GM23338 (cell line): ENCODE measurements at regions not wholly inside any gene's neighbourhood (a gene's known extent, or its start where the extent isn't known, plus 50 kb on each side); places are given as distances from the start of the nearest gene placed in this dataset.

Experiments
- CREB1 ChIP-seq: fragments of 250-450 bp; sonication (Bioruptor Pico); IDR thresholded peaks from 2 replicates; pipeline ENCODE4 v1.5.0; 2020; ENCODE audit warnings: low read depth, mild to moderate bottlenecking, moderate library complexity
- EZH2 ChIP-seq: fragments of 200-600 bp; sonication (generic); IDR thresholded peaks from one replicate; pipeline ENCODE4 v1.8.0; 2017; ENCODE audit warnings: antibody characterized with exemption, mild to moderate bottlenecking, low read depth; ENCODE audit not compliant: unreplicated experiment
- EZH2phosphoT487 ChIP-seq: fragments of 200-600 bp; sonication (generic); IDR thresholded peaks from one replicate; pipeline ENCODE4 v1.8.1; 2018; ENCODE audit warnings: antibody characterized with exemption; ENCODE audit not compliant: unreplicated experiment
- JUNB ChIP-seq: IDR thresholded peaks from one replicate; pipeline ENCODE4 v1.6.1; 2016; ENCODE audit warnings: antibody characterized with exemption; ENCODE audit not compliant: unreplicated experiment
- NANOG ChIP-seq: IDR thresholded peaks from 2 replicates; pipeline ENCODE4 v1.6.1; 2016; ENCODE audit warnings: antibody characterized with exemption, borderline replicate concordance
- POLR2AphosphoS5 ChIP-seq: IDR thresholded peaks from 2 replicates; pipeline ENCODE4 v1.6.1; 2016; ENCODE audit warnings: antibody characterized with exemption, low read depth
- STAT1 ChIP-seq: IDR thresholded peaks from one replicate; pipeline ENCODE4 v1.6.1; 2016; ENCODE audit warnings: antibody characterized with exemption; ENCODE audit not compliant: unreplicated experiment
- TF ChIP-seq, protein P1 (sequence below), 2 experiments: fragments of 200-600 bp in 1 of 2; sonication (generic) in 1 of 2; conservative IDR thresholded peaks; 2 replicates each; pipeline versions ENCODE4 v1.5.1 to v1.6.1; 2016 to 2017; ENCODE audit warnings: antibody characterized with exemption in 2 of 2, low read depth in 2 of 2, mild to moderate bottlenecking in 2 of 2, moderate library complexity in 1 of 2
- TF ChIP-seq, protein P2 (sequence below): IDR thresholded peaks from 2 replicates; pipeline ENCODE4 v1.6.1; 2016; ENCODE audit warnings: antibody characterized with exemption
- TF ChIP-seq, protein P3 (sequence below): IDR thresholded peaks from one replicate; pipeline ENCODE4 v1.6.1; 2018; ENCODE audit warnings: antibody characterized with exemption; ENCODE audit not compliant: unreplicated experiment
- TF ChIP-seq, protein P4 (sequence below): fragments of 250-450 bp; sonication (Bioruptor Pico); IDR thresholded peaks from 2 replicates; pipeline ENCODE4 v1.5.0; 2020; ENCODE audit warnings: mild to moderate bottlenecking, moderate library complexity

DNA sequence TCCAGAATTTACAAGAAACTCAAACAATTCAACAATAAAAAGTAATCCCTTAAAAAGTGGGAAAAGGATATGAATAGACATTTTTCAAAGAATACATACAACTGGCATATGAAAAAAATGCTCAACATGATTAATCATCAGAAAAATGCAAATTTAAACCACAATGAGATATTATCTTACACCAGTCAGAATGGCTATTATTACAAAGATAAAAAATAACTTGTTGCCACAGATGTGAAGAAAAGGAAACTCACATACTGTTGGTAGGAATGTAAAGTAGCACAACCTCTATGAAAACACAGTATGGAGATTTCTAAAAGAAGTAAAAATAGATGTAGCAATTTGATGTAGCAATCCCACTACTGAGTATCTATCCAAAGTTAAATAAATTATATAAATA lies 65.1 kb upstream of the DIAPH2 start:
- TF ChIP-seq, protein P1, sequence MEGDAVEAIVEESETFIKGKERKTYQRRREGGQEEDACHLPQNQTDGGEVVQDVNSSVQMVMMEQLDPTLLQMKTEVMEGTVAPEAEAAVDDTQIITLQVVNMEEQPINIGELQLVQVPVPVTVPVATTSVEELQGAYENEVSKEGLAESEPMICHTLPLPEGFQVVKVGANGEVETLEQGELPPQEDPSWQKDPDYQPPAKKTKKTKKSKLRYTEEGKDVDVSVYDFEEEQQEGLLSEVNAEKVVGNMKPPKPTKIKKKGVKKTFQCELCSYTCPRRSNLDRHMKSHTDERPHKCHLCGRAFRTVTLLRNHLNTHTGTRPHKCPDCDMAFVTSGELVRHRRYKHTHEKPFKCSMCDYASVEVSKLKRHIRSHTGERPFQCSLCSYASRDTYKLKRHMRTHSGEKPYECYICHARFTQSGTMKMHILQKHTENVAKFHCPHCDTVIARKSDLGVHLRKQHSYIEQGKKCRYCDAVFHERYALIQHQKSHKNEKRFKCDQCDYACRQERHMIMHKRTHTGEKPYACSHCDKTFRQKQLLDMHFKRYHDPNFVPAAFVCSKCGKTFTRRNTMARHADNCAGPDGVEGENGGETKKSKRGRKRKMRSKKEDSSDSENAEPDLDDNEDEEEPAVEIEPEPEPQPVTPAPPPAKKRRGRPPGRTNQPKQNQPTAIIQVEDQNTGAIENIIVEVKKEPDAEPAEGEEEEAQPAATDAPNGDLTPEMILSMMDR (conservative IDR thresholded peaks at IDR 0.05; ENCODE audit: low read depth in 2 of 2): no peak
- TF ChIP-seq JUNB (no peak), EZH2phosphoT487 (no peak), EZH2 (no peak), CREB1 (CRISPR knock-in tag) (no peak), POLR2AphosphoS5 (no peak), STAT1 (no peak), NANOG (no peak)
- TF ChIP-seq, protein P2, sequence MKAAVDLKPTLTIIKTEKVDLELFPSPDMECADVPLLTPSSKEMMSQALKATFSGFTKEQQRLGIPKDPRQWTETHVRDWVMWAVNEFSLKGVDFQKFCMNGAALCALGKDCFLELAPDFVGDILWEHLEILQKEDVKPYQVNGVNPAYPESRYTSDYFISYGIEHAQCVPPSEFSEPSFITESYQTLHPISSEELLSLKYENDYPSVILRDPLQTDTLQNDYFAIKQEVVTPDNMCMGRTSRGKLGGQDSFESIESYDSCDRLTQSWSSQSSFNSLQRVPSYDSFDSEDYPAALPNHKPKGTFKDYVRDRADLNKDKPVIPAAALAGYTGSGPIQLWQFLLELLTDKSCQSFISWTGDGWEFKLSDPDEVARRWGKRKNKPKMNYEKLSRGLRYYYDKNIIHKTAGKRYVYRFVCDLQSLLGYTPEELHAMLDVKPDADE: no peak
- TF ChIP-seq, protein P3, sequence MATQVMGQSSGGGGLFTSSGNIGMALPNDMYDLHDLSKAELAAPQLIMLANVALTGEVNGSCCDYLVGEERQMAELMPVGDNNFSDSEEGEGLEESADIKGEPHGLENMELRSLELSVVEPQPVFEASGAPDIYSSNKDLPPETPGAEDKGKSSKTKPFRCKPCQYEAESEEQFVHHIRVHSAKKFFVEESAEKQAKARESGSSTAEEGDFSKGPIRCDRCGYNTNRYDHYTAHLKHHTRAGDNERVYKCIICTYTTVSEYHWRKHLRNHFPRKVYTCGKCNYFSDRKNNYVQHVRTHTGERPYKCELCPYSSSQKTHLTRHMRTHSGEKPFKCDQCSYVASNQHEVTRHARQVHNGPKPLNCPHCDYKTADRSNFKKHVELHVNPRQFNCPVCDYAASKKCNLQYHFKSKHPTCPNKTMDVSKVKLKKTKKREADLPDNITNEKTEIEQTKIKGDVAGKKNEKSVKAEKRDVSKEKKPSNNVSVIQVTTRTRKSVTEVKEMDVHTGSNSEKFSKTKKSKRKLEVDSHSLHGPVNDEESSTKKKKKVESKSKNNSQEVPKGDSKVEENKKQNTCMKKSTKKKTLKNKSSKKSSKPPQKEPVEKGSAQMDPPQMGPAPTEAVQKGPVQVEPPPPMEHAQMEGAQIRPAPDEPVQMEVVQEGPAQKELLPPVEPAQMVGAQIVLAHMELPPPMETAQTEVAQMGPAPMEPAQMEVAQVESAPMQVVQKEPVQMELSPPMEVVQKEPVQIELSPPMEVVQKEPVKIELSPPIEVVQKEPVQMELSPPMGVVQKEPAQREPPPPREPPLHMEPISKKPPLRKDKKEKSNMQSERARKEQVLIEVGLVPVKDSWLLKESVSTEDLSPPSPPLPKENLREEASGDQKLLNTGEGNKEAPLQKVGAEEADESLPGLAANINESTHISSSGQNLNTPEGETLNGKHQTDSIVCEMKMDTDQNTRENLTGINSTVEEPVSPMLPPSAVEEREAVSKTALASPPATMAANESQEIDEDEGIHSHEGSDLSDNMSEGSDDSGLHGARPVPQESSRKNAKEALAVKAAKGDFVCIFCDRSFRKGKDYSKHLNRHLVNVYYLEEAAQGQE: no peak
- TF ChIP-seq, protein P4, sequence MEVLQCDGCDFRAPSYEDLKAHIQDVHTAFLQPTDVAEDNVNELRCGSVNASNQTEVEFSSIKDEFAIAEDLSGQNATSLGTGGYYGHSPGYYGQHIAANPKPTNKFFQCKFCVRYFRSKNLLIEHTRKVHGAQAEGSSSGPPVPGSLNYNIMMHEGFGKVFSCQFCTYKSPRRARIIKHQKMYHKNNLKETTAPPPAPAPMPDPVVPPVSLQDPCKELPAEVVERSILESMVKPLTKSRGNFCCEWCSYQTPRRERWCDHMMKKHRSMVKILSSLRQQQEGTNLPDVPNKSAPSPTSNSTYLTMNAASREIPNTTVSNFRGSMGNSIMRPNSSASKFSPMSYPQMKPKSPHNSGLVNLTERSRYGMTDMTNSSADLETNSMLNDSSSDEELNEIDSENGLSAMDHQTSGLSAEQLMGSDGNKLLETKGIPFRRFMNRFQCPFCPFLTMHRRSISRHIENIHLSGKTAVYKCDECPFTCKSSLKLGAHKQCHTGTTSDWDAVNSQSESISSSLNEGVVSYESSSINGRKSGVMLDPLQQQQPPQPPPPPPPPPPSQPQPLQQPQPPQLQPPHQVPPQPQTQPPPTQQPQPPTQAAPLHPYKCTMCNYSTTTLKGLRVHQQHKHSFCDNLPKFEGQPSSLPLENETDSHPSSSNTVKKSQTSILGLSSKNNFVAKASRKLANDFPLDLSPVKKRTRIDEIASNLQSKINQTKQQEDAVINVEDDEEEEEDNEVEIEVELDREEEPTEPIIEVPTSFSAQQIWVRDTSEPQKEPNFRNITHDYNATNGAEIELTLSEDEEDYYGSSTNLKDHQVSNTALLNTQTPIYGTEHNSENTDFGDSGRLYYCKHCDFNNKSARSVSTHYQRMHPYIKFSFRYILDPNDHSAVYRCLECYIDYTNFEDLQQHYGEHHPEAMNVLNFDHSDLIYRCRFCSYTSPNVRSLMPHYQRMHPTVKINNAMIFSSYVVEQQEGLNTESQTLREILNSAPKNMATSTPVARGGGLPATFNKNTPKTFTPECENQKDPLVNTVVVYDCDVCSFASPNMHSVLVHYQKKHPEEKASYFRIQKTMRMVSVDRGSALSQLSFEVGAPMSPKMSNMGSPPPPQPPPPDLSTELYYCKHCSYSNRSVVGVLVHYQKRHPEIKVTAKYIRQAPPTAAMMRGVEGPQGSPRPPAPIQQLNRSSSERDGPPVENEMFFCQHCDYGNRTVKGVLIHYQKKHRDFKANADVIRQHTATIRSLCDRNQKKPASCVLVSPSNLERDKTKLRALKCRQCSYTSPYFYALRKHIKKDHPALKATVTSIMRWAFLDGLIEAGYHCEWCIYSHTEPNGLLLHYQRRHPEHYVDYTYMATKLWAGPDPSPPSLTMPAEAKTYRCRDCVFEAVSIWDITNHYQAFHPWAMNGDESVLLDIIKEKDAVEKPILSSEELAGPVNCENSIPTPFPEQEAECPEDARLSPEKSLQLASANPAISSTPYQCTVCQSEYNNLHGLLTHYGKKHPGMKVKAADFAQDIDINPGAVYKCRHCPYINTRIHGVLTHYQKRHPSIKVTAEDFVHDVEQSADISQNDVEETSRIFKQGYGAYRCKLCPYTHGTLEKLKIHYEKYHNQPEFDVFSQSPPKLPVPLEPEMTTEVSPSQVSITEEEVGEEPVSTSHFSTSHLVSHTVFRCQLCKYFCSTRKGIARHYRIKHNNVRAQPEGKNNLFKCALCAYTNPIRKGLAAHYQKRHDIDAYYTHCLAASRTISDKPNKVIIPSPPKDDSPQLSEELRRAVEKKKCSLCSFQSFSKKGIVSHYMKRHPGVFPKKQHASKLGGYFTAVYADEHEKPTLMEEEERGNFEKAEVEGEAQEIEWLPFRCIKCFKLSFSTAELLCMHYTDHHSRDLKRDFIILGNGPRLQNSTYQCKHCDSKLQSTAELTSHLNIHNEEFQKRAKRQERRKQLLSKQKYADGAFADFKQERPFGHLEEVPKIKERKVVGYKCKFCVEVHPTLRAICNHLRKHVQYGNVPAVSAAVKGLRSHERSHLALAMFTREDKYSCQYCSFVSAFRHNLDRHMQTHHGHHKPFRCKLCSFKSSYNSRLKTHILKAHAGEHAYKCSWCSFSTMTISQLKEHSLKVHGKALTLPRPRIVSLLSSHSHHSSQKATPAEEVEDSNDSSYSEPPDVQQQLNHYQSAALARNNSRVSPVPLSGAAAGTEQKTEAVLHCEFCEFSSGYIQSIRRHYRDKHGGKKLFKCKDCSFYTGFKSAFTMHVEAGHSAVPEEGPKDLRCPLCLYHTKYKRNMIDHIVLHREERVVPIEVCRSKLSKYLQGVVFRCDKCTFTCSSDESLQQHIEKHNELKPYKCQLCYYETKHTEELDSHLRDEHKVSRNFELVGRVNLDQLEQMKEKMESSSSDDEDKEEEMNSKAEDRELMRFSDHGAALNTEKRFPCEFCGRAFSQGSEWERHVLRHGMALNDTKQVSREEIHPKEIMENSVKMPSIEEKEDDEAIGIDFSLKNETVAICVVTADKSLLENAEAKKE (CRISPR knock-in tag): no peak
